ENCODE measurements at regions not wholly inside any gene's neighbourhood (a gene's known extent, or its start where the extent isn't known, plus 50 kb on each side); places are given as distances from the start of the nearest gene placed in this dataset.

DNA sequence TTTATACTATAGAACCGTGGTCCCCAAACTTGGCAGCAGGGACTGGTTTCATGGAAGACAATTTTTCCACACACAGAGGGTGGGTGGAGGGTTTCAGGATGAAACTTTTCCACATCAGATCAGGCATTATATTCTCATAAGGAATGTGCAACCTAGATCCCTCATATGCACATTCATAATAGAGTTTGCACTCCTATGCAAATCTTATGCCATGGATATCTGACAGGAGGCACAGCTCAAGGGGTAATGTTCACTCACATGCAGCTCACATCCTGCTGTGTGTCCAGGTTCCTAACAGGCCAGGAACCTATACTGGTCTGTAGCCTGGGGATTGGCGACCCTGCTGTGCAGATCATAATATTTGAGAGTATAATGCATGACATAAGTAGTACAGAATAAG, 1802.2 kb upstream of the ACO1 start:
- in situ Hi-C loops (cut with MboI; ENCODE audit: low sequenced_read_pairs), result no loop called here
- POLR2A ChIA-PET (ENCODE audit: unreplicated experiment), result no interaction called here

More for the DNA sequence above, 1802.2 kb upstream of the ACO1 start:
- no peak overlapping the region for H2AK5ac ChIP-seq (ENCODE audit: low read depth, low read length)
- H3K4ac ChIP-seq (ENCODE audit: low read depth, low read length), result no peak overlapping the region
- no peak overlapping the region for H2AFZ ChIP-seq (replicated peaks; ENCODE audit: low read length, poor library complexity)
- H2BK5ac ChIP-seq (ENCODE audit: low read depth, low read length, poor library complexity, severe bottlenecking), result no peak overlapping the region
- H3K56ac ChIP-seq (ENCODE audit: extremely low read depth, insufficient read depth, low read length), result no peak overlapping the region
- WGBS, 2 experiments (ENCODE audit: extremely low coverage in 2 of 2, insufficient read length in 1 of 2), result no CpG with 5 or more reads among the region's 2 CpGs
- TF ChIP-seq RFX5 (IDR thresholded peaks at IDR 0.05; ENCODE audit: low read depth, low read length) (no peak), FOS (IDR thresholded peaks at IDR 0.05; ENCODE audit: low read depth, low read length) (no peak), BHLHE40 (IDR thresholded peaks at IDR 0.05; ENCODE audit: low read depth, low read length) (no peak), RCOR1 (IDR thresholded peaks at IDR 0.05; ENCODE audit: insufficient replicate concordance, low read length) (no peak), POLR2A (IDR thresholded peaks at IDR 0.05; ENCODE audit: low read depth, low read length) (no peak), CEBPB (IDR thresholded peaks at IDR 0.05; ENCODE audit: low read depth, low read length) (no peak)
- TF ChIP-seq, protein P1, sequence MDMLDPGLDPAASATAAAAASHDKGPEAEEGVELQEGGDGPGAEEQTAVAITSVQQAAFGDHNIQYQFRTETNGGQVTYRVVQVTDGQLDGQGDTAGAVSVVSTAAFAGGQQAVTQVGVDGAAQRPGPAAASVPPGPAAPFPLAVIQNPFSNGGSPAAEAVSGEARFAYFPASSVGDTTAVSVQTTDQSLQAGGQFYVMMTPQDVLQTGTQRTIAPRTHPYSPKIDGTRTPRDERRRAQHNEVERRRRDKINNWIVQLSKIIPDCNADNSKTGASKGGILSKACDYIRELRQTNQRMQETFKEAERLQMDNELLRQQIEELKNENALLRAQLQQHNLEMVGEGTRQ (IDR thresholded peaks at IDR 0.05; ENCODE audit: low read depth, low read length), result no peak
- TF ChIP-seq, protein P2, sequence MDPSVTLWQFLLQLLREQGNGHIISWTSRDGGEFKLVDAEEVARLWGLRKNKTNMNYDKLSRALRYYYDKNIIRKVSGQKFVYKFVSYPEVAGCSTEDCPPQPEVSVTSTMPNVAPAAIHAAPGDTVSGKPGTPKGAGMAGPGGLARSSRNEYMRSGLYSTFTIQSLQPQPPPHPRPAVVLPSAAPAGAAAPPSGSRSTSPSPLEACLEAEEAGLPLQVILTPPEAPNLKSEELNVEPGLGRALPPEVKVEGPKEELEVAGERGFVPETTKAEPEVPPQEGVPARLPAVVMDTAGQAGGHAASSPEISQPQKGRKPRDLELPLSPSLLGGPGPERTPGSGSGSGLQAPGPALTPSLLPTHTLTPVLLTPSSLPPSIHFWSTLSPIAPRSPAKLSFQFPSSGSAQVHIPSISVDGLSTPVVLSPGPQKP (IDR thresholded peaks at IDR 0.05; ENCODE audit: borderline replicate concordance, low read depth, low read length), result no peak
- no peak overlapping the region for H3K14ac ChIP-seq (replicated peaks; ENCODE audit: low read depth, low read length)
- no TSS peak for BruUV-seq (replicated peaks)
- H3K18ac ChIP-seq (ENCODE audit: low read depth, low read length), result no peak overlapping the region
- no peak overlapping the region for H3K9ac ChIP-seq (ENCODE audit: low read depth, low read length)
- CTCF ChIA-PET, result no interaction called here
- 0 out of 2 replicates have a peak, but pooled peaks cover 2% of the 10 kb centered on the region for H3K9me3 ChIP-seq (ENCODE audit: control insufficient read depth, insufficient read depth, low read length)
- DNase-seq (no peak), ATAC-seq (ENCODE audit: low read depth) (no peak)
- dilution Hi-C loops (cut with HindIII; ENCODE audit: low sequenced_read_pairs, unreplicated experiment) (no loop called here), intact Hi-C loops (cut with micrococcal nuclease) (no loop called here)
- no peaks in the 10 kb centered on the region for H4K20me1 ChIP-seq (ENCODE audit: insufficient read depth, low read length)
- no peaks in the 10 kb centered on the region for H3K27me3 ChIP-seq (ENCODE audit: control insufficient read depth, insufficient read depth, low read length)
- no peak overlapping the region for H4K5ac ChIP-seq (ENCODE audit: low read depth, low read length)
- no peak overlapping the region for H2BK120ac ChIP-seq (ENCODE audit: low read depth, low read length)
- H3K79me1 ChIP-seq (ENCODE audit: low read depth in 1 of 2, low read length in 2 of 2), result no peaks in the 10 kb centered on the region
- H3K9me1 ChIP-seq (ENCODE audit: insufficient read depth, low read length), result no peaks in the 10 kb centered on the region
- H3K27ac ChIP-seq (ENCODE audit: insufficient read depth, low read length), result no peak overlapping the region
- no peak overlapping the region for H4K8ac ChIP-seq (ENCODE audit: low read depth in 2 of 2, low read length in 2 of 2)
- H3K4me2 ChIP-seq (ENCODE audit: low read depth, low read length), result no peak overlapping the region
- no peak overlapping the region for H2BK20ac ChIP-seq (ENCODE audit: low read depth, low read length)
- H2BK15ac ChIP-seq (ENCODE audit: low read depth, low read length), result no peak overlapping the region
- no peak overlapping the region for H4K91ac ChIP-seq (ENCODE audit: insufficient read depth, low read depth, low read length)
- no peaks in the 10 kb centered on the region for H3K36me3 ChIP-seq (ENCODE audit: control insufficient read depth, insufficient read depth, low read length)
- no peak overlapping the region for H3K4me3 ChIP-seq (ENCODE audit: insufficient read depth, low read depth, low read length)
- H3K23ac ChIP-seq (ENCODE audit: low read depth, low read length), result no peak overlapping the region
- no peak overlapping the region for H2AK9ac ChIP-seq (replicated peaks; ENCODE audit: low read depth, low read length, poor library complexity)
- H3K4me1 ChIP-seq (ENCODE audit: control insufficient read depth, insufficient read depth, low read length), result no peaks in the 10 kb centered on the region
